ELR (cell line): ENCODE measurements at regions not wholly inside any gene's neighbourhood (a gene's known extent, or its start where the extent isn't known, plus 50 kb on each side); places are given as distances from the start of the nearest gene placed in this dataset.

Experiments
- DNase-seq: peaks from one replicate; pipeline ENCODE4 v3.0.0-alpha.2; 2015; ENCODE audit warnings: low read depth

- no peak for DNase-seq
These were observed 475.0 kb upstream of the NCAM2 start for GRCh38 chr21:20523191-20523590.

- no peak for DNase-seq
These were observed 470.3 kb upstream of the NCAM2 start for GRCh38 chr21:20527731-20528460.

- DNase-seq: no peak
These were observed 461.1 kb upstream of the NCAM2 start for GRCh38 chr21:20537130-20537529.

- DNase-seq: no peak
These were observed 460.1 kb upstream of the NCAM2 start for GRCh38 chr21:20538039-20538658.

GRCh38 chr21:20545454-20545853, 452.8 kb upstream of the NCAM2 start:
- DNase-seq: no peak

GRCh38 chr21:20551939-20552338, 446.3 kb upstream of the NCAM2 start:
- DNase-seq: no peak

- no peak for DNase-seq
These were observed 443.4 kb upstream of the NCAM2 start for GRCh38 chr21:20554785-20555184.

- DNase-seq: peak; percentile 28
These were observed 427.4 kb upstream of the NCAM2 start for GRCh38 chr21:20570824-20571232.

- DNase-seq: no peak
These were observed 425.6 kb upstream of the NCAM2 start for GRCh38 chr21:20572582-20572981.

- DNase-seq: no peak
These were observed 416.8 kb upstream of the NCAM2 start for GRCh38 chr21:20581361-20581760.

GRCh38 chr21:20591284-20591683, 406.9 kb upstream of the NCAM2 start:
- peak; percentile 49 for DNase-seq

GRCh38 chr21:20592463-20592862, 405.7 kb upstream of the NCAM2 start:
- no peak for DNase-seq

- no peak for DNase-seq
These were observed 395.0 kb upstream of the NCAM2 start for GRCh38 chr21:20603236-20603635.

GRCh38 chr21:20611008-20611407, 387.2 kb upstream of the NCAM2 start:
- DNase-seq: no peak

GRCh38 chr21:20613654-20614053, 384.6 kb upstream of the NCAM2 start:
- DNase-seq: no peak

GRCh38 chr21:20617130-20617529, 381.1 kb upstream of the NCAM2 start:
- no peak for DNase-seq

- no peak for DNase-seq
These were observed 379.3 kb upstream of the NCAM2 start for GRCh38 chr21:20618878-20619277.

GRCh38 chr21:20627594-20627993, 370.6 kb upstream of the NCAM2 start:
- no peak for DNase-seq

GRCh38 chr21:20631633-20632032, 366.6 kb upstream of the NCAM2 start:
- peak; percentile 15 for DNase-seq

GRCh38 chr21:20639026-20639425, 359.2 kb upstream of the NCAM2 start:
- DNase-seq: peak; percentile 9

GRCh38 chr21:20641241-20641640, 357.0 kb upstream of the NCAM2 start:
- DNase-seq: no peak

GRCh38 chr21:20642681-20643080, 355.5 kb upstream of the NCAM2 start:
- no peak for DNase-seq

GRCh38 chr21:20644552-20644951, 353.7 kb upstream of the NCAM2 start:
- DNase-seq: no peak

GRCh38 chr21:20645344-20645743, 352.9 kb upstream of the NCAM2 start:
- no peak for DNase-seq
